ENCODE measurements at regions not wholly inside any gene's neighbourhood (a gene's known extent, or its start where the extent isn't known, plus 50 kb on each side); places are given as distances from the start of the nearest gene placed in this dataset.

- no peak overlapping the region for H2BK120ac ChIP-seq (ENCODE audit: low read depth, low read length, poor library complexity, severe bottlenecking)
- no peak overlapping the region for H3K4me2 ChIP-seq (ENCODE audit: insufficient read depth, insufficient read length, low read length)
- no peak overlapping the region for H4K8ac ChIP-seq (replicated peaks; ENCODE audit: insufficient read length, low read depth, low read length)
- no peak overlapping the region for H3T11ph ChIP-seq (ENCODE audit: low read length)
- H3K23me2 ChIP-seq (ENCODE audit: insufficient read length, low read depth, low read length, poor library complexity, severe bottlenecking): no peaks in the 10 kb centered on the region
- H4K5ac ChIP-seq (ENCODE audit: insufficient read length, low read depth, low read length): no peak overlapping the region
- no peak overlapping the region for H2BK20ac ChIP-seq (ENCODE audit: low read depth, low read length, poor library complexity, severe bottlenecking)
- no peak overlapping the region for H2BK12ac ChIP-seq (ENCODE audit: insufficient read length, low read depth, low read length)
- no peak for DNase-seq
- H3K27me3 Mint-ChIP-seq (ENCODE audit: low read depth): peaks cover 16% of the 10 kb centered on the region
- H3K9me3 ChIP-seq (ENCODE audit: control insufficient read depth, low read depth, low read length): no peaks in the 10 kb centered on the region
- H3K79me1 ChIP-seq (ENCODE audit: insufficient read depth, low read depth, low read length, poor library complexity, severe bottlenecking): no peaks in the 10 kb centered on the region
- no peak overlapping the region for H2AFZ ChIP-seq (ENCODE audit: low read length)
- H3K4ac ChIP-seq (ENCODE audit: low read depth, low read length): no peak overlapping the region
- peaks cover 4 to 11% (median 5%) of the 10 kb centered on the region in 3 experiments; a peak in 6 of 7 replicates for H3K36me3 Mint-ChIP-seq (ENCODE audit: insufficient read depth in 1 of 3, low read depth in 3 of 3)
- no peak overlapping the region for H3K27ac Mint-ChIP-seq
- no peaks in the 10 kb centered on the region for H3K27me3 ChIP-seq (ENCODE audit: insufficient read depth, low read length)
- no peak overlapping the region for H2AK5ac ChIP-seq (ENCODE audit: insufficient read length, low read length)
- H3K56ac ChIP-seq (ENCODE audit: insufficient read length, low read depth, low read length): no peak overlapping the region
- no peak overlapping the region for H2BK15ac ChIP-seq (ENCODE audit: low read depth, low read length)
- no peak for TF ChIP-seq CTCF (conservative IDR thresholded peaks at IDR 0.05)
- no peak overlapping the region for H3K23ac ChIP-seq (ENCODE audit: insufficient read length, low read depth, low read length)
- H3K4me1 Mint-ChIP-seq: no peaks in the 10 kb centered on the region
- no peaks in the 10 kb centered on the region for H3K79me2 ChIP-seq (ENCODE audit: insufficient read depth, low read length)
- H3K27ac ChIP-seq (ENCODE audit: insufficient read length, low read depth, low read length): no peak overlapping the region
- peaks cover 8 to 12% of the 10 kb centered on the region in 2 experiments for H3K9me3 Mint-ChIP-seq
- H3K18ac ChIP-seq (ENCODE audit: insufficient read length, low read depth, low read length): no peak overlapping the region
- no peak overlapping the region for H2BK5ac ChIP-seq (ENCODE audit: insufficient read length, low read length)
- no peaks in the 10 kb centered on the region for H4K20me1 ChIP-seq (ENCODE audit: control insufficient read depth, insufficient read depth, insufficient read length)
- no peak overlapping the region for H4K91ac ChIP-seq (ENCODE audit: insufficient read length, low read depth, low read length)
- no peak overlapping the region for H3K14ac ChIP-seq (ENCODE audit: insufficient read depth, low read length)
- H3K9ac ChIP-seq (ENCODE audit: extremely low read depth, insufficient read length, low read length): no peak overlapping the region
- no CpG with 5 or more reads among the region's 1 CpG for WGBS (ENCODE audit: extremely low coverage, insufficient read length, low lambda C conversion rate)
- H3K4me3 Mint-ChIP-seq: no peak overlapping the region
- no peaks in the 10 kb centered on the region for H3K4me1 ChIP-seq (ENCODE audit: insufficient read depth, low read length)
Observed at GRCh38 chr2:219714681-219715400, 87.4 kb downstream of the SLC4A3 start.
